ENCODE measurements at regions not wholly inside any gene's neighbourhood (a gene's known extent, or its start where the extent isn't known, plus 50 kb on each side); places are given as distances from the start of the nearest gene placed in this dataset.

DNA sequence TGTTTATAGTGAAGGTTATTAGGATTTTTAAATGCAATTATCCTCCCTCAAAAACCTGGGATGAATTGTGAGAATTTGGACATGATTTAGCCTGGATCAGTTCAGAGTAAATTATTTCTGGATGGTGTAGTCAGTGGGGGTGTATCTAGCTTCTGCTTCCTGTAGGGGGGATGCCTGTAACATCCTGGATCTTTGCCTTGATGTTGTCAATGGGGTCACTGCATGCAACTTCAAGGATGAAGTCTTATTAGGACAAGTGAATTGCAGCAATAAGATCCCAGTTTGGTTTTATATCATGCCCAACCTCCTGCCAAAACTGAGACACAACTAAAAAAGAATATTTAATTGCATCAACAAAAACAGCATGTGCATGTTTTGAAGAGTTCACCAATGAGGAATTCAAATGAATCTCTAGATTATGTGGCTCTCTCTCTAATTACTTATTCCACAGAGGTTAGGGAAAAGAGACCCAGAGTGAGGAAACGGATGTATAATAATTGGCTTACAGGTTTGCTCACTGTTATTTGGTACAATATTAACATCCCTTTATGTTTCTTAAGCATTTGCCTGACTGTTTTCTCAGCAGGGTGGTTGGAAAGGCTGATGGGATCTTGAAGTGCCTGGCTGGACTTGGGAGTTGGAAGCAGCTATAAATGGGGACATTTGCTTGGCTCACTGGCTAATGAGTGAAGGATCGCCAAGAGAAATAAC, 159.8 kb downstream of the HS3ST3B1 start (continued):
- TF ChIP-seq ZNF281 (CRISPR knock-in tag; IDR thresholded peaks at IDR 0.05) (no peak), NFYB (CRISPR knock-in tag; conservative IDR thresholded peaks at IDR 0.05; ENCODE audit: low read depth) (no peak)
- TF ChIP-seq, protein P1, sequence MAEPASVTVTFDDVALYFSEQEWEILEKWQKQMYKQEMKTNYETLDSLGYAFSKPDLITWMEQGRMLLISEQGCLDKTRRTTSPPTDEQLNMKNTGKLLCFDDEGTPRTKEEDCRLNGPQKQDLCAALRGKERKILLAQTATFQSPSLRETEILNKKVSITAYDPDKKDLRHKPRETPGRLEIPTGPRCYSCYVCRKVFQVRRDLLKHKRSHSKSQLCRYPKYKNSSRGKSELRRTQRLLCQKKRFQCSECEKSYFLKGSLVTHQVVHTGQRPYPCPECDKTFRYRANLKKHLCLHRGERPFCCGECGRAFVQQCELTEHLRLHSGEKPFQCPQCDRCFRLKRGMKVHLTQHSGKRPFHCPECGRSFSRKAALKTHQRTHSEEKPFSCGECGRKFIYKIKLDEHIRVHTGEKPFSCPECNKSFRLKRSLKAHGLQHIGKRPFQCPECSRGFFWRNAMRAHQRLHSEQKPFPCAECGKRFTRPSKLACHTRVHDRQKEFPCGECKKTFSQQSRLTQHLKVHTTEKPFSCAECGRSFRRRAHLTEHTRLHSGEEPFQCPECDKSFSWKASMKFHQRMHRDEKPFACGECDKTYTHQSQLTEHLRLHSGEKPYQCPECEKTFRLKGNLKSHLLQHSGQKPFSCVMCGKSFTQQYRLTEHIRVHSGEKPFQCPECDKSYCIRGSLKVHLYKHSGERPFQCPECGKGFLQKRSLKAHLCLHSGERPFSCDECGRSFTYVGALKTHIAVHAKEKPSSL (CRISPR knock-in tag; conservative IDR thresholded peaks at IDR 0.05): no peak

DNA sequence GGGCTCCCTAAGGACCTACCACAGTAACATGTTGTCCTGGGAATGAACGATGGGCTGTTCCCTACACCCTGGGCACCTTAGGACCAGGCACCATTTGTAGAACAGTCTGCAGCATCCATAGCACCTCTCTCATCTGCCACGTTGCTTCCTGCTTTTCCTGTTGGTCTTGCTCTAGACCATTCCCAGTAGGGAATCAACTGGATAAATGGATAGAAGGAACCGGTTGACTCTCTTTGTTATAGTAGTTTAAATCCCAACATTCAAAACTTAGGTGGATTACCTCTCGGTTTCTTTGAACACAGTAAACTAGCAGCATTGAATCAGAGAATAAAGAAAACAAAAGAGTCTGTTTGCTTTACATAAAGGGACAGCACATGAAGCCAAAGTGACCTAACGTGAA, 159.1 kb downstream of the HS3ST3B1 start:
- TF ChIP-seq, protein P2, sequence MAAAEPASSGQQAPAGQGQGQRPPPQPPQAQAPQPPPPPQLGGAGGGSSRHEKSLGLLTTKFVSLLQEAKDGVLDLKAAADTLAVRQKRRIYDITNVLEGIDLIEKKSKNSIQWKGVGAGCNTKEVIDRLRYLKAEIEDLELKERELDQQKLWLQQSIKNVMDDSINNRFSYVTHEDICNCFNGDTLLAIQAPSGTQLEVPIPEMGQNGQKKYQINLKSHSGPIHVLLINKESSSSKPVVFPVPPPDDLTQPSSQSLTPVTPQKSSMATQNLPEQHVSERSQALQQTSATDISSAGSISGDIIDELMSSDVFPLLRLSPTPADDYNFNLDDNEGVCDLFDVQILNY (CRISPR knock-in tag; IDR thresholded peaks at IDR 0.05): no peak
- TF ChIP-seq NR1H2 (CRISPR knock-in tag; IDR thresholded peaks at IDR 0.05) (no peak), ZNF416 (CRISPR knock-in tag; IDR thresholded peaks at IDR 0.05) (no peak), ELF4 (CRISPR knock-in tag; IDR thresholded peaks at IDR 0.05; ENCODE audit: low read depth) (no peak), ATF2 (CRISPR knock-in tag; IDR thresholded peaks at IDR 0.05; ENCODE audit: borderline replicate concordance, low read depth) (no peak), JUN (CRISPR knock-in tag; IDR thresholded peaks at IDR 0.05) (no peak), ZNF121 (CRISPR knock-in tag; IDR thresholded peaks at IDR 0.05) (no peak), RELA (CRISPR knock-in tag; IDR thresholded peaks at IDR 0.05; ENCODE audit: borderline replicate concordance) (no peak), MYBL2 (CRISPR knock-in tag; IDR thresholded peaks at IDR 0.05) (no peak), ESRRA (CRISPR knock-in tag; IDR thresholded peaks at IDR 0.05; ENCODE audit: borderline replicate concordance) (no peak), TEAD1 (CRISPR knock-in tag; IDR thresholded peaks at IDR 0.05) (no peak), CREM (CRISPR knock-in tag; IDR thresholded peaks at IDR 0.05) (no peak), GTF2I (CRISPR knock-in tag; conservative IDR thresholded peaks at IDR 0.05) (no peak)
- TF ChIP-seq, protein P3, sequence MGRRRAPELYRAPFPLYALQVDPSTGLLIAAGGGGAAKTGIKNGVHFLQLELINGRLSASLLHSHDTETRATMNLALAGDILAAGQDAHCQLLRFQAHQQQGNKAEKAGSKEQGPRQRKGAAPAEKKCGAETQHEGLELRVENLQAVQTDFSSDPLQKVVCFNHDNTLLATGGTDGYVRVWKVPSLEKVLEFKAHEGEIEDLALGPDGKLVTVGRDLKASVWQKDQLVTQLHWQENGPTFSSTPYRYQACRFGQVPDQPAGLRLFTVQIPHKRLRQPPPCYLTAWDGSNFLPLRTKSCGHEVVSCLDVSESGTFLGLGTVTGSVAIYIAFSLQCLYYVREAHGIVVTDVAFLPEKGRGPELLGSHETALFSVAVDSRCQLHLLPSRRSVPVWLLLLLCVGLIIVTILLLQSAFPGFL (CRISPR knock-in tag; IDR thresholded peaks at IDR 0.05; ENCODE audit: borderline replicate concordance): no peak
- TF ChIP-seq, protein P4, sequence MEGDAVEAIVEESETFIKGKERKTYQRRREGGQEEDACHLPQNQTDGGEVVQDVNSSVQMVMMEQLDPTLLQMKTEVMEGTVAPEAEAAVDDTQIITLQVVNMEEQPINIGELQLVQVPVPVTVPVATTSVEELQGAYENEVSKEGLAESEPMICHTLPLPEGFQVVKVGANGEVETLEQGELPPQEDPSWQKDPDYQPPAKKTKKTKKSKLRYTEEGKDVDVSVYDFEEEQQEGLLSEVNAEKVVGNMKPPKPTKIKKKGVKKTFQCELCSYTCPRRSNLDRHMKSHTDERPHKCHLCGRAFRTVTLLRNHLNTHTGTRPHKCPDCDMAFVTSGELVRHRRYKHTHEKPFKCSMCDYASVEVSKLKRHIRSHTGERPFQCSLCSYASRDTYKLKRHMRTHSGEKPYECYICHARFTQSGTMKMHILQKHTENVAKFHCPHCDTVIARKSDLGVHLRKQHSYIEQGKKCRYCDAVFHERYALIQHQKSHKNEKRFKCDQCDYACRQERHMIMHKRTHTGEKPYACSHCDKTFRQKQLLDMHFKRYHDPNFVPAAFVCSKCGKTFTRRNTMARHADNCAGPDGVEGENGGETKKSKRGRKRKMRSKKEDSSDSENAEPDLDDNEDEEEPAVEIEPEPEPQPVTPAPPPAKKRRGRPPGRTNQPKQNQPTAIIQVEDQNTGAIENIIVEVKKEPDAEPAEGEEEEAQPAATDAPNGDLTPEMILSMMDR (IDR thresholded peaks at IDR 0.05): no peak
- TF ChIP-seq, protein P5, sequence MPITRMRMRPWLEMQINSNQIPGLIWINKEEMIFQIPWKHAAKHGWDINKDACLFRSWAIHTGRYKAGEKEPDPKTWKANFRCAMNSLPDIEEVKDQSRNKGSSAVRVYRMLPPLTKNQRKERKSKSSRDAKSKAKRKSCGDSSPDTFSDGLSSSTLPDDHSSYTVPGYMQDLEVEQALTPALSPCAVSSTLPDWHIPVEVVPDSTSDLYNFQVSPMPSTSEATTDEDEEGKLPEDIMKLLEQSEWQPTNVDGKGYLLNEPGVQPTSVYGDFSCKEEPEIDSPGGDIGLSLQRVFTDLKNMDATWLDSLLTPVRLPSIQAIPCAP (CRISPR knock-in tag; IDR thresholded peaks at IDR 0.05): no peak
- H3K36me3 Mint-ChIP-seq: peaks cover 12% of the 10 kb centered on the region
- CTCF ChIA-PET: interaction anchor here (0.7 kb wide), 1 partner anchor 87 kb away, joined by 5 read pairs; no protein-coding TSS in a partner anchor
- peaks cover 21% of the 10 kb centered on the region for H3K9me3 Mint-ChIP-seq
- H3K4me3 Mint-ChIP-seq: no peak overlapping the region
- POLR2A ChIA-PET: no interaction called here
- DNase-seq (ENCODE audit: low spot score): no peak
- peaks cover 38% of the 10 kb centered on the region for H3K4me1 Mint-ChIP-seq
- H3K27me3 Mint-ChIP-seq (ENCODE audit: low read depth): peaks cover 11% of the 10 kb centered on the region
- ATAC-seq: no peak
- H3K27ac Mint-ChIP-seq: no peak overlapping the region

Data from WTC11 (cell line).